ENCODE measurements at regions not wholly inside any gene's neighbourhood (a gene's known extent, or its start where the extent isn't known, plus 50 kb on each side); places are given as distances from the start of the nearest gene placed in this dataset.

- no peaks in the 10 kb centered on the region for H3K4me1 Mint-ChIP-seq
Observed at GRCh38 chr1:239221656-239222055, 164.7 kb upstream of the CHRM3 start.

More at GRCh38 chr1:239221656-239222055, 164.7 kb upstream of the CHRM3 start:
- H3K9ac ChIP-seq (ENCODE audit: extremely low read depth, insufficient read length, low read length) = no peak overlapping the region
- H4K8ac ChIP-seq (replicated peaks; ENCODE audit: insufficient read length, low read depth, low read length) = no peak overlapping the region
- no peak overlapping the region for H3K27ac ChIP-seq (ENCODE audit: insufficient read length, low read depth, low read length)
- H3K79me2 ChIP-seq (ENCODE audit: insufficient read depth, low read length) = no peaks in the 10 kb centered on the region
- no peak overlapping the region for H4K5ac ChIP-seq (ENCODE audit: insufficient read length, low read depth, low read length)
- H2BK5ac ChIP-seq (ENCODE audit: insufficient read length, low read length) = no peak overlapping the region
- no peak overlapping the region for H3K27ac Mint-ChIP-seq
- no peaks in the 10 kb centered on the region for H3K23me2 ChIP-seq (ENCODE audit: insufficient read length, low read depth, low read length, poor library complexity, severe bottlenecking)
- no peak overlapping the region for H2BK20ac ChIP-seq (ENCODE audit: low read depth, low read length, poor library complexity, severe bottlenecking)
- H3K4me2 ChIP-seq (ENCODE audit: insufficient read depth, insufficient read length, low read length) = no peak overlapping the region
- H3K14ac ChIP-seq (ENCODE audit: insufficient read depth, low read length) = no peak overlapping the region
- no peaks in the 10 kb centered on the region for H3K4me1 ChIP-seq (ENCODE audit: insufficient read depth, low read length)
- no peak overlapping the region for H3K18ac ChIP-seq (ENCODE audit: insufficient read length, low read depth, low read length)
- no peak overlapping the region for H3T11ph ChIP-seq (ENCODE audit: low read length)
- no peak overlapping the region for H2AK5ac ChIP-seq (ENCODE audit: insufficient read length, low read length)
- H3K27me3 ChIP-seq (ENCODE audit: insufficient read depth, low read length) = no peaks in the 10 kb centered on the region
- no peak for DNase-seq
- no peak overlapping the region for H3K4me3 Mint-ChIP-seq
- TF ChIP-seq, protein P1, sequence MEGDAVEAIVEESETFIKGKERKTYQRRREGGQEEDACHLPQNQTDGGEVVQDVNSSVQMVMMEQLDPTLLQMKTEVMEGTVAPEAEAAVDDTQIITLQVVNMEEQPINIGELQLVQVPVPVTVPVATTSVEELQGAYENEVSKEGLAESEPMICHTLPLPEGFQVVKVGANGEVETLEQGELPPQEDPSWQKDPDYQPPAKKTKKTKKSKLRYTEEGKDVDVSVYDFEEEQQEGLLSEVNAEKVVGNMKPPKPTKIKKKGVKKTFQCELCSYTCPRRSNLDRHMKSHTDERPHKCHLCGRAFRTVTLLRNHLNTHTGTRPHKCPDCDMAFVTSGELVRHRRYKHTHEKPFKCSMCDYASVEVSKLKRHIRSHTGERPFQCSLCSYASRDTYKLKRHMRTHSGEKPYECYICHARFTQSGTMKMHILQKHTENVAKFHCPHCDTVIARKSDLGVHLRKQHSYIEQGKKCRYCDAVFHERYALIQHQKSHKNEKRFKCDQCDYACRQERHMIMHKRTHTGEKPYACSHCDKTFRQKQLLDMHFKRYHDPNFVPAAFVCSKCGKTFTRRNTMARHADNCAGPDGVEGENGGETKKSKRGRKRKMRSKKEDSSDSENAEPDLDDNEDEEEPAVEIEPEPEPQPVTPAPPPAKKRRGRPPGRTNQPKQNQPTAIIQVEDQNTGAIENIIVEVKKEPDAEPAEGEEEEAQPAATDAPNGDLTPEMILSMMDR (conservative IDR thresholded peaks at IDR 0.05) = no peak
- H3K4ac ChIP-seq (ENCODE audit: low read depth, low read length) = no peak overlapping the region
- no peak overlapping the region for H3K56ac ChIP-seq (ENCODE audit: insufficient read length, low read depth, low read length)
- no peaks in the 10 kb centered on the region for H3K79me1 ChIP-seq (ENCODE audit: insufficient read depth, low read depth, low read length, poor library complexity, severe bottlenecking)
- H3K9me3 ChIP-seq (ENCODE audit: control insufficient read depth, low read depth, low read length) = no peaks in the 10 kb centered on the region
- peaks cover 12 to 40% (median 27%) of the 10 kb centered on the region in 3 experiments for H3K36me3 Mint-ChIP-seq (ENCODE audit: insufficient read depth in 1 of 3, low read depth in 3 of 3)
- H2BK12ac ChIP-seq (ENCODE audit: insufficient read length, low read depth, low read length) = no peak overlapping the region
- peaks cover 28 to 40% of the 10 kb centered on the region in 2 experiments for H3K9me3 Mint-ChIP-seq
- no peak overlapping the region for H3K23ac ChIP-seq (ENCODE audit: insufficient read length, low read depth, low read length)
- H2BK15ac ChIP-seq (ENCODE audit: low read depth, low read length) = no peak overlapping the region
- H2BK120ac ChIP-seq (ENCODE audit: low read depth, low read length, poor library complexity, severe bottlenecking) = no peak overlapping the region
- H3K27me3 Mint-ChIP-seq (ENCODE audit: low read depth) = no peaks in the 10 kb centered on the region
- WGBS (ENCODE audit: extremely low coverage, insufficient read length, low lambda C conversion rate) = no CpG with 5 or more reads among the region's 2 CpGs
- no peaks in the 10 kb centered on the region for H4K20me1 ChIP-seq (ENCODE audit: control insufficient read depth, insufficient read depth, insufficient read length)
- H2AFZ ChIP-seq (ENCODE audit: low read length) = no peak overlapping the region
- H4K91ac ChIP-seq (ENCODE audit: insufficient read length, low read depth, low read length) = no peak overlapping the region
